ENCODE measurements at regions not wholly inside any gene's neighbourhood (a gene's known extent, or its start where the extent isn't known, plus 50 kb on each side); places are given as distances from the start of the nearest gene placed in this dataset.

DNA sequence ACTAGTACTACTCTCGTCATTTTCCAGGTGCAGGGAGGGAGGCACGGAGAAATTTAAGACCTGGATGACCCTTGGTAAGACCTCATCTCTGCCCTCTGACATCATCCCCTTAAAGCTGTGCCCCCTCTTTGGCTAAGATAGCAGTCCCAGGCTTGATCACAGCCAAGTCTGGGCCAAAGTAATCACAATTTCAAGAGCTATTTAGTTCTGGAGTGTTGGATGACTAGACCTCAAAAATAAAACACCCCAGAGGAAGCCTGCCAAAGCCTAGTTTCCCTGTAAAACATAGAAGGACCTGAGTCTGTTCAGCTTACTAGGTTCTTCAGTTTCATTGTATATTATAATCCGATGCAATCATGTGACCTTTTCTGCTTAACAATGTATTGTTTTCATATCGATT, 144.6 kb upstream of the ARHGEF9 start:
- TF ChIP-seq, protein P1, sequence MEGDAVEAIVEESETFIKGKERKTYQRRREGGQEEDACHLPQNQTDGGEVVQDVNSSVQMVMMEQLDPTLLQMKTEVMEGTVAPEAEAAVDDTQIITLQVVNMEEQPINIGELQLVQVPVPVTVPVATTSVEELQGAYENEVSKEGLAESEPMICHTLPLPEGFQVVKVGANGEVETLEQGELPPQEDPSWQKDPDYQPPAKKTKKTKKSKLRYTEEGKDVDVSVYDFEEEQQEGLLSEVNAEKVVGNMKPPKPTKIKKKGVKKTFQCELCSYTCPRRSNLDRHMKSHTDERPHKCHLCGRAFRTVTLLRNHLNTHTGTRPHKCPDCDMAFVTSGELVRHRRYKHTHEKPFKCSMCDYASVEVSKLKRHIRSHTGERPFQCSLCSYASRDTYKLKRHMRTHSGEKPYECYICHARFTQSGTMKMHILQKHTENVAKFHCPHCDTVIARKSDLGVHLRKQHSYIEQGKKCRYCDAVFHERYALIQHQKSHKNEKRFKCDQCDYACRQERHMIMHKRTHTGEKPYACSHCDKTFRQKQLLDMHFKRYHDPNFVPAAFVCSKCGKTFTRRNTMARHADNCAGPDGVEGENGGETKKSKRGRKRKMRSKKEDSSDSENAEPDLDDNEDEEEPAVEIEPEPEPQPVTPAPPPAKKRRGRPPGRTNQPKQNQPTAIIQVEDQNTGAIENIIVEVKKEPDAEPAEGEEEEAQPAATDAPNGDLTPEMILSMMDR (IDR thresholded peaks at IDR 0.05), result no peak
- no peak overlapping the region for H3K27ac Mint-ChIP-seq

DNA sequence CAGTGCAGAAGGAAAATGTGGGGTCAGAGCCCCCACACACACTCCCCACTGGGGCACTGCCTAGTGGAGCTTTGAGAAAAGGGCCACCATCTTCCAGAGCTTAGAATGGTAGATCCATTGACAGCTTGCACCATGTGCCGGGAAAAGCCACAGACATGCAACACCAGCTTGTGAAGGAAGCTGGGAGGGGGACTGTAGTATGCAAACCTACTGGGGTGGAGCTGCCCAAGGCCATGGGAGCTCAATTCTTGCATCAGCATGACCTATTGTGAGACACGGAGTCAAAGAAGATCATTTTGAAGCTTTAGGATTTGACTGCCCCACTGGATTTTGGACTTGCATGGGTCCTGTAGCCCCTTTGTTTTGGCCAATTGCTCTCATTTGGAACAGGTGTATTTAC, 142.8 kb upstream of the ARHGEF9 start:
- Mint-ChIP-seq H3K27ac (no peak overlapping the region), H3K36me3 (no peaks in the 10 kb centered on the region), H3K9me3 (peaks cover 0 to 10% (median 4%) of the 10 kb centered on the region in 7 donors), H3K4me3 (no peak overlapping the region), H3K27me3 (ENCODE audit: low read depth in 3 of 3) (peaks cover 0 to 2% (median 0%) of the 10 kb centered on the region in 3 donors), H3K4me1 (no peaks in the 10 kb centered on the region)
- no peak overlapping the region for H3K9ac ChIP-seq (ENCODE audit: insufficient read depth, low read length, poor library complexity, severe bottlenecking)
- peaks cover 1 to 11% of the 10 kb centered on the region in 2 donors for H3K9me3 ChIP-seq (replicated peaks in 1 of 2; ENCODE audit: control insufficient read depth in 1 of 2, insufficient read depth in 1 of 2, low read length in 2 of 2)
- H3K36me3 ChIP-seq (replicated peaks in 1 of 2; ENCODE audit: control insufficient read depth in 1 of 2, insufficient read depth in 2 of 2, low read length in 2 of 2), result no peaks in the 10 kb centered on the region
- H4K20me1 ChIP-seq (ENCODE audit: insufficient read depth, low read length), result no peaks in the 10 kb centered on the region
- no peak overlapping the region for H3K4me2 ChIP-seq (replicated peaks; ENCODE audit: extremely low read depth, low read length, poor library complexity, severe bottlenecking)
- intact Hi-C loops (cut with micrococcal nuclease), result no loop called here
- no peak overlapping the region for H3K4me3 ChIP-seq (replicated peaks in 1 of 3; ENCODE audit: low read depth in 2 of 3, low read length in 3 of 3)
- no CpG with 5 or more reads among the region's 2 CpGs for WGBS (ENCODE audit: insufficient coverage)
- TF ChIP-seq, protein P1 (IDR thresholded peaks at IDR 0.05), result no peak
- no peak overlapping the region for H2AFZ ChIP-seq (ENCODE audit: insufficient read depth, low read depth, low read length, poor library complexity, severe bottlenecking)
- H3K4me1 ChIP-seq (ENCODE audit: control insufficient read depth in 1 of 2, insufficient read depth in 2 of 2, low read length in 2 of 2), result no peaks in the 10 kb centered on the region
- no peaks in the 10 kb centered on the region for H3K79me2 ChIP-seq (ENCODE audit: insufficient read depth, low read length)
- no peak overlapping the region for H3K27ac ChIP-seq (ENCODE audit: low read depth in 1 of 2, low read length in 2 of 2)
- no peaks in the 10 kb centered on the region for H3K27me3 ChIP-seq (ENCODE audit: control insufficient read depth in 2 of 2, insufficient read depth in 2 of 2, low read length in 2 of 2)
- no peak for DNase-seq

More for the DNA sequence above, 144.6 kb upstream of the ARHGEF9 start:
- intact Hi-C loops (cut with micrococcal nuclease), result no loop called here
- peaks cover 4 to 25% of the 10 kb centered on the region in 2 donors for H3K9me3 ChIP-seq (replicated peaks in 1 of 2; ENCODE audit: control insufficient read depth in 1 of 2, insufficient read depth in 1 of 2, low read length in 2 of 2)
- no peak overlapping the region for H3K9ac ChIP-seq (ENCODE audit: insufficient read depth, low read length, poor library complexity, severe bottlenecking)
- no peaks in the 10 kb centered on the region for H3K27me3 ChIP-seq (ENCODE audit: control insufficient read depth in 2 of 2, insufficient read depth in 2 of 2, low read length in 2 of 2)
- Mint-ChIP-seq H3K36me3 (no peaks in the 10 kb centered on the region), H3K4me1 (no peaks in the 10 kb centered on the region), H3K27me3 (ENCODE audit: low read depth in 3 of 3) (peaks cover 0 to 2% (median 0%) of the 10 kb centered on the region in 3 donors), H3K4me3 (no peak overlapping the region), H3K9me3 (peaks cover under 1 to 18% (median 8%) of the 10 kb centered on the region in 7 donors)
- no peaks in the 10 kb centered on the region for H4K20me1 ChIP-seq (ENCODE audit: insufficient read depth, low read length)
- no peaks in the 10 kb centered on the region for H3K4me1 ChIP-seq (ENCODE audit: control insufficient read depth in 1 of 2, insufficient read depth in 2 of 2, low read length in 2 of 2)
- no peak for DNase-seq
- H2AFZ ChIP-seq (ENCODE audit: insufficient read depth, low read depth, low read length, poor library complexity, severe bottlenecking), result no peak overlapping the region
- no peaks in the 10 kb centered on the region for H3K36me3 ChIP-seq (replicated peaks in 1 of 2; ENCODE audit: control insufficient read depth in 1 of 2, insufficient read depth in 2 of 2, low read length in 2 of 2)
- no peak overlapping the region for H3K27ac ChIP-seq (ENCODE audit: low read depth in 1 of 2, low read length in 2 of 2)
- H3K4me2 ChIP-seq (replicated peaks; ENCODE audit: extremely low read depth, low read length, poor library complexity, severe bottlenecking), result no peak overlapping the region
- no peak overlapping the region for H3K4me3 ChIP-seq (replicated peaks in 1 of 3; ENCODE audit: low read depth in 2 of 3, low read length in 3 of 3)
- no CpG with 5 or more reads among the region's 4 CpGs for WGBS (ENCODE audit: insufficient coverage)
- H3K79me2 ChIP-seq (ENCODE audit: insufficient read depth, low read length), result no peaks in the 10 kb centered on the region

All from CD14-positive monocyte (primary cell).